ENCODE measurements at regions not wholly inside any gene's neighbourhood (a gene's known extent, or its start where the extent isn't known, plus 50 kb on each side); places are given as distances from the start of the nearest gene placed in this dataset.
A peak's percentile ranks its signal among the peaks of the same experiment; 100 is the strongest.

DNA sequence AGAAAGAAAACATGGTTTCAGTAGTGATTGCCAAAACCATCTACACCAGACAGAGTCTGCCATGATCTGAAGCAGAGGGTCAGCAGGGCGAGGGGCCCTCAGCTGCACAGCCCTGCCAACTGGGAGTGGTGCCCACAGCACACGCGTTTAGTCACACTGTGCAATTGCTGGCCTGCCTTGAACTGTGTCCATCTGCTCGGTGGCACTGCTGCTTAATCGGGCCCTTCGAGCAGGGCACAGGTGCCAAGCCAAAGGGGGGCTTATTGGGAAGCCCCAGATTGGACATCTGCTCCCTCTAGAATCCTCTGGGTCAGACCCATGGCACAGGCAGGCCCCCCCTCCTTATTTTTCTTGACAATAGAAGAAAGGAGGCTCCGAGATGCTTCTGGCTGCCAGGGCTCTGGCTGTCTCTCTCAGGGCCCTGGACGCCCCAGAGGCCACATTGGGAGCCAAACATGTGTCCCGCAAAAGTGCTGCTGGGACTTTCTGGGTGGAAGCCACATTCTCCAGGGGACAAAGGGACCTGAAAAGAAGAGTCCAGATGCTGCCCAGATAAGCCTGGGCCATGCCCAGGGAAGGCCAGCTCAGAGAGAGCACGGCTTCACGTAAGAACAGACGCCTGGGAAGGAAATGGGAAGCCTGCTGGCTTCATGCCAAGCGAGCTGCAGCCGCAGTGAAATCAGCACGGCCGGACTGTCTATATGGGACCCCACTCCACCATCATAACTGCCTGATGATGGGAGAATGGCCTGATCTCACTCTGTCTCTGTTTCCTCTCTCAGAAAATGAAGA is 349.2 kb downstream of the GADD45G start:
- no peak for DNase-seq (ENCODE audit: low read depth)
- no peak overlapping the region for H3K4me3 ChIP-seq (ENCODE audit: low read depth, low read length)
- TF ChIP-seq MYC (IDR thresholded peaks at IDR 0.05; ENCODE audit: low read depth, low read length): no peak
- TF ChIP-seq, protein P1, sequence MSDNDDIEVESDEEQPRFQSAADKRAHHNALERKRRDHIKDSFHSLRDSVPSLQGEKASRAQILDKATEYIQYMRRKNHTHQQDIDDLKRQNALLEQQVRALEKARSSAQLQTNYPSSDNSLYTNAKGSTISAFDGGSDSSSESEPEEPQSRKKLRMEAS (IDR thresholded peaks at IDR 0.05; ENCODE audit: low read depth, low read length): no peak
- TF ChIP-seq, protein P2, sequence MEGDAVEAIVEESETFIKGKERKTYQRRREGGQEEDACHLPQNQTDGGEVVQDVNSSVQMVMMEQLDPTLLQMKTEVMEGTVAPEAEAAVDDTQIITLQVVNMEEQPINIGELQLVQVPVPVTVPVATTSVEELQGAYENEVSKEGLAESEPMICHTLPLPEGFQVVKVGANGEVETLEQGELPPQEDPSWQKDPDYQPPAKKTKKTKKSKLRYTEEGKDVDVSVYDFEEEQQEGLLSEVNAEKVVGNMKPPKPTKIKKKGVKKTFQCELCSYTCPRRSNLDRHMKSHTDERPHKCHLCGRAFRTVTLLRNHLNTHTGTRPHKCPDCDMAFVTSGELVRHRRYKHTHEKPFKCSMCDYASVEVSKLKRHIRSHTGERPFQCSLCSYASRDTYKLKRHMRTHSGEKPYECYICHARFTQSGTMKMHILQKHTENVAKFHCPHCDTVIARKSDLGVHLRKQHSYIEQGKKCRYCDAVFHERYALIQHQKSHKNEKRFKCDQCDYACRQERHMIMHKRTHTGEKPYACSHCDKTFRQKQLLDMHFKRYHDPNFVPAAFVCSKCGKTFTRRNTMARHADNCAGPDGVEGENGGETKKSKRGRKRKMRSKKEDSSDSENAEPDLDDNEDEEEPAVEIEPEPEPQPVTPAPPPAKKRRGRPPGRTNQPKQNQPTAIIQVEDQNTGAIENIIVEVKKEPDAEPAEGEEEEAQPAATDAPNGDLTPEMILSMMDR (IDR thresholded peaks at IDR 0.05; ENCODE audit: low read depth, low read length): no peak

DNA sequence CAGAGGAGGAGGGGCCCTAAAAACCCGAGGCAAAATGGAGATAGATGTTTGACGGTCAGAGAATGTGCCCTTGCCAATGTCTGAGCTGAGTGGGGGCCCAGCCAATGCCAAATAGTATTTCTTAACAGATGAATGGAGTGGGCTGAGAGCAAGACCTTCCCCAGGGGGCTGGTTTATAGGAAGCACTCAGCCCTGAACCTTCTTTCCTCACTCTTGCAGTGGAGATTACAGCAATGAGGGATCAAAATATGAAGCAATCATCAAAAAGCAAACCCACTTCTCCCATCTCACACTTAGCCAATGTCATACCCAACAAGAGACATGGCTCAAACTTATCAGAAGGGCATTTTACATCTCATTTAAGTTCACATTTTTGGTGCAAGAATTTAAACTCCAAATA is 350.3 kb downstream of the GADD45G start:
- DNase-seq (ENCODE audit: low read depth): peak; percentile 85
- TF ChIP-seq, protein P1 (IDR thresholded peaks at IDR 0.05; ENCODE audit: low read depth, low read length): no peak
- TF ChIP-seq POLR2A (IDR thresholded peaks at IDR 0.05; ENCODE audit: extremely low read depth, insufficient read length): no peak
- TF ChIP-seq, protein P2 (IDR thresholded peaks at IDR 0.05; ENCODE audit: low read depth, low read length): no peak
- TF ChIP-seq MYC (IDR thresholded peaks at IDR 0.05; ENCODE audit: low read depth, low read length): no peak
- H3K4me3 ChIP-seq (ENCODE audit: low read depth, low read length): no peak overlapping the region

DNA sequence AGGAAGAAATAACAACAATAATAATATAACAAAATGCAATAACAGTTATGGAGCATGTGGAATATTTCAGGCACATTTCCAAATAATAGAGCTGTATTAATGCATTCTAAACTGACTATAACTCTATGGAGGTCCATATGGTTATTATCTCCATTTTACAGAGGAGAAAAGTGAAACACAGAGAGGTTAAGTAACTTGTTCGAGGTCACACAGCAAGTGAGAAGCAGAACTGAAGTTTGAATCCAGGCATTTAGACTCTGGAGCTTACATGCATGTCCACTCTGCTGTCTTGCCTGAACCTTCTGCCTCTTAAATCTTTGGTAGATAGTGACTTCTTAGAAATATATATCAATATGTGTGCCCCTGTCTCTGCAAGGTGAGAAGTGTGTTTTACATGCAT is 350.8 kb downstream of the GADD45G start:
- no peak overlapping the region for H3K4me3 ChIP-seq (ENCODE audit: low read depth, low read length)
- TF ChIP-seq, protein P1 (IDR thresholded peaks at IDR 0.05; ENCODE audit: low read depth, low read length): no peak
- TF ChIP-seq MYC (IDR thresholded peaks at IDR 0.05; ENCODE audit: low read depth, low read length) (no peak), POLR2A (IDR thresholded peaks at IDR 0.05; ENCODE audit: extremely low read depth, insufficient read length) (no peak)
- TF ChIP-seq, protein P2 (IDR thresholded peaks at IDR 0.05; ENCODE audit: low read depth, low read length): no peak
- no peak for DNase-seq (ENCODE audit: low read depth)

DNA sequence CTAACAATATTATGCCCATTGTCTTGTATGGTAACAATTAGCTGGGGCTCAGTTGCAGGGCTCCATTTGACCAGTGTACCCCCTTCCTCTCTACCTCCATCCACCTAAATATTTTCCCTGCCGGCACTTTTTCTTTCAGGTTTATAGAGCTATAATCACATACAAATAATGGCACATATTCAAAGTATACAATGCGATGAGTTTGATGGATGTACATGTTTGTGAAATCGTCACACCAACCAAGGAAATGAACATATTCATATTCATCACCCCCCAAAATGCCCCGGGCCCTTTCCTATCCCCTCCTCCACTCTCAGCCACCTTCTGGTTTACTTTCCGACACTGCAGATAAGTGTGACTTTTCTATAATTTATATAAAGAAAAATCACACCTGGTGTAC is 351.5 kb downstream of the GADD45G start:
- no peak for DNase-seq (ENCODE audit: low read depth)
- TF ChIP-seq, protein P1 (IDR thresholded peaks at IDR 0.05; ENCODE audit: low read depth, low read length): no peak
- TF ChIP-seq POLR2A (IDR thresholded peaks at IDR 0.05; ENCODE audit: extremely low read depth, insufficient read length): no peak
- TF ChIP-seq MYC (IDR thresholded peaks at IDR 0.05; ENCODE audit: low read depth, low read length): no peak
- TF ChIP-seq, protein P2 (IDR thresholded peaks at IDR 0.05; ENCODE audit: low read depth, low read length): no peak
- H3K4me3 ChIP-seq (ENCODE audit: low read depth, low read length): no peak overlapping the region

DNA sequence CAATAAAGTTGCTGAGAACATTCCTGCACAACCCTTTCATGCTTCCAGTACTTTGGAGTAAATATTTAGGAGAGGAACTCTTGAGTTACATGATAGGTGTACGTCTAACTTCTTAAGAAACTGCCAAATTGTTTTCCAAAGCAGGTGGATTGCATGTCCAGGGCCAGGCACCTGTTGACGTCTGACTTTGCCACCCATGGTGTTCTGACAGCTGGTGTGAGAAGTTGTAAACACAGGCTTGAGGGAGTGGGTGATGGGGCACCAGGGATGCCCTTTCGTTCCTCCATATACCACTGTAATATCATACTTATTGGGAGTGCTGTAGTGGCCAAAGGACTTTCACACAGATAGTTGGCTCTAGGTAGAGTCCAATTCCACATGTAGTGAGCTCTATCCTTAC is 352.1 kb downstream of the GADD45G start:
- DNase-seq (ENCODE audit: low read depth): no peak
- no peak overlapping the region for H3K4me3 ChIP-seq (ENCODE audit: low read depth, low read length)
- TF ChIP-seq POLR2A (IDR thresholded peaks at IDR 0.05; ENCODE audit: extremely low read depth, insufficient read length): no peak
- TF ChIP-seq, protein P1 (IDR thresholded peaks at IDR 0.05; ENCODE audit: low read depth, low read length): no peak
- TF ChIP-seq, protein P2 (IDR thresholded peaks at IDR 0.05; ENCODE audit: low read depth, low read length): no peak
- TF ChIP-seq MYC (IDR thresholded peaks at IDR 0.05; ENCODE audit: low read depth, low read length): no peak
